GM21619 (cell line): ENCODE measurements at regions not wholly inside any gene's neighbourhood (a gene's known extent, or its start where the extent isn't known, plus 50 kb on each side); places are given as distances from the start of the nearest gene placed in this dataset.

Source experiments
- ATAC-seq: cut with Tn5 transposase; IDR thresholded peaks from one replicate; pipeline ENCODE4 v1.9.1; 2021; ENCODE audit not compliant: unreplicated experiment

DNA sequence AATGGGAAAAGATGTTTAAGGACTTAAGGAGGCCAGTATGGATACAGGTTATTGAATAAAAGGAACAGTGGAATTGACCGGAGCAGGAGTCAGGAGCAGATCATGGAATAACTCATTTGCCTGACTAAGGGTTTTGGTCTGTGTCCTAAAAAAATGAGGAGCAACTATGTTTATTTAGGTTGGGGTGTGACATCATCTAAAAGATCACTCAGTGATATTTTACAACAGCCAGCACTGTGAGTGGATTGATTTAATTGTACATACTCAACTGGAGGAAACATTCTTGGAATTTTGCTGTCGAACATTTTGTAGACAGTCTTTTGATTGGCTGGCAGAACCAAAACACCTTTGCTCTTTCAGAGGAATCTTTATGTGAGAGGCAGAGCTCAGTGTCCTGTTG is 348.6 kb upstream of the CDIN1 start:
- no peak for ATAC-seq

GRCh38 chr15:36232491-36232890 is 346.9 kb upstream of the CDIN1 start:
- no peak for ATAC-seq

- no peak for ATAC-seq
Observed at GRCh38 chr15:36234743-36235142, 344.7 kb upstream of the CDIN1 start.

- no peak for ATAC-seq
Observed at GRCh38 chr15:36235173-36235572, 344.3 kb upstream of the CDIN1 start.

DNA sequence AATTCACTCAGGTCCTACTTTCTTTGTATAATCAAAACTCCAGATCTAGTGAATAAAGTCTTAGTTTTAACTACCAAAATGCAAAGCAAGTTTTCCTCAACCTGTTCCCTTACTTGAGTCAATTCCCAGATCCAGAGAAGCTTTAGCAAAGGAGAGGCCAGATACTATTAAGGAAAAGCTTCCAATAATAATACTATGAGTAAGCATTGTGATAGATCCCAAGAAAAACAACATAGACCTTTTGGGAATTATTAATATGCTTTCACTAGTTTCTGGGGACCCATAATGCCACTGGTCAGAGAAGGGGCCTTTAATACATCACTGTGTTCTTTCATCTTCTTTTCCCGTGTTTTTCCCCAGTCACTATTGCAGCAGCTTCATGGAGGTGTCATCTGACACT is 339.9 kb upstream of the CDIN1 start:
- no peak for ATAC-seq

GRCh38 chr15:36251450-36251849 is 328.0 kb upstream of the CDIN1 start:
- ATAC-seq: no peak

DNA sequence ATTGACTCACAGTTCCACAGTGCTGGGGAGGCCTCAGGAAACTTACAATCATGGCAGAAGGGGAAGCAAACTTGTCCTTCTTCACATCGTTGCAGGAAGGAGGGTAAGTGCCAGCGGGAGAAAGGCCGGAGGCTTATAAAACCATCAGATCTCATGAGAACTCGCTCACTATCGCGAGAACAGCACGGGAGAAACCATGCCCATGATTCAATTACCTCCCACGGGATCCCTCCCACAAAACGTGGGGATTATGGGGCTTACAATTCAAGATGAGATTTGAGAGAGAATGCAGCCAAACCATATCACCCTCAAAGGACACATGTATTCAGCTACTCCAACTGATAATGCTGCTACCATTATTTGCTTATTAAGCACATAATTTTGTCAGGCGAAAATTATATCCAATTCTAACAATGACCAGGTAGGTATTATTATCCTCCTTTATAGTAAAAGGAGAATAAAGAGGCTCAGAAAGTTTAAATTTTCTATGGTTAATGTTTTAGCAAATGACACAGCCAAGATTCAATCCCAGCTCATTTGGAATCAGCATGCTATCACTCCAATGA is 327.2 kb upstream of the CDIN1 start:
- ATAC-seq: no peak

DNA sequence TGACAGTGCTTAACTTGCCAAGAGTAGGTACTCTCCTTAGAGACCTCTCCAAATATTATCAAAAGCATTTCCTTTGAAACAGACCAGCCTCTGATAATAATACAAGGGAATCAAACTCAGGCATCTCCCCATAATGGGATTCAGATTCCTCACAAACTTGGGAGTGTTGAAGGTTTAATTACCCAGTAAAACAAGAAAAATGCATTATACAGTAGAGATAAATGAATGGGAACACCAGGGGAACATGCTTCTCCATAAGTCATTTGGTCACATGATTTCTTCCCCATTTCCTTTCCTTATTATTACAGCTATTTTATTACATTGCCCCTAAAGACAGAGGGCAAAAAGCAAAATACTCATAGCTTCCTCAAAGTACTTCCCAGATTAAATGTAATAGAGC is 325.0 kb upstream of the CDIN1 start:
- no peak for ATAC-seq

GRCh38 chr15:36256404-36256807 is 323.0 kb upstream of the CDIN1 start:
- ATAC-seq: no peak

DNA sequence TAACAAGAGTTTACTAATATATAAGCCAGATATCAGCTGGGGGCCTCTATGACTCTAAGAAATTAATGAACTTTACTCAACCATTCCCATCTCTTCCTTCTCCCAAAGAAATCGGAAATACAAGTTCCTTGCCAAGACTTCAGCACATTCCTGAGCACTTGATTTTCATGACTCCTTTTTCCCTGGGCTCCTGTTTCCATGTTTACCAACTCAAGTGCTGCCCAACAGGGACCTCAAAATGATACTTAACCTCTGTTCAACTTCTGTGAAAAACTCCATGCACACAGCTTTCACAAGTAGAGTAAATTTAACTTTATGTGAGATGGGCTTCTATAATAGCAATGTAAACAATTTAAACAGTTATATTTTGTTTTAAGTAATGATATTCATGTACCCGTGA is 315.8 kb upstream of the CDIN1 start:
- ATAC-seq: no peak

- ATAC-seq: no peak
Observed at GRCh38 chr15:36265422-36265821, 314.0 kb upstream of the CDIN1 start.

DNA sequence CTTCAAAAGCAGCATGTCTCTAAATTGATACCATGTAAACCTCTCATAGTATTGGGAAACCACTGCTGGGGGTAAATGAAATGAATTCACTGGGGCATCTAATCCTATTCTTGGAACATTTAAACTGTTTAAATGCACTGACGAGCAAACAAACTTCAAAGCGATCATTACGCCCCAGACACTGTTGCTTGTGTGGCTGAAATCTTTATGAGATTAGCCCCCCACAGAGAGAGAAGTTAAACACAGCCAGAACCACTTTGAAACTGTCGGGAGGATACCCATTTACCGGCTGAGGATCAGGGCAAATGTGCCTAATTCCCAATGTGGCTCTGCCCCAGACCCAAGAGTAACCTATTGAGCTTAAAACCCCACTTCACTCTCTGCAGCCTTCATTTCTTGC is 308.4 kb upstream of the CDIN1 start:
- no peak for ATAC-seq

DNA sequence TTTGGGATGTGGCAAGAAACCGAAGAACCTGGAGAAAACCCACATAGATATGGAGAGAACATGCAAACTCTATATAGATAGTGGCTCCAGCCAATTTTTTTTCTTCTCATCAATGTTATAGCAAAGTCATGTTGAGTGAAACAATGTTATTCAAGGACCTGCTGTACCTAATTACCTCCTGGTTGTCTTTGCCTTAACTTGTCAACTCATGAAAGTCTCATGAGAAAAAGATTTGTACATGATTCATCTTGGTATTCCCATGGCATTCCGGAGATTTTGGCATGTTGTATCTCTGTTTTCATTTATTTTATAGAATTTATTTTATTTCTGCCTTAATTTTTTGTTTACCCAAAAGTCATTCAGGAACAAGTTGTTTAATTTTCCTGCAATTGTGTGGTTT is 303.8 kb upstream of the CDIN1 start:
- ATAC-seq: no peak

DNA sequence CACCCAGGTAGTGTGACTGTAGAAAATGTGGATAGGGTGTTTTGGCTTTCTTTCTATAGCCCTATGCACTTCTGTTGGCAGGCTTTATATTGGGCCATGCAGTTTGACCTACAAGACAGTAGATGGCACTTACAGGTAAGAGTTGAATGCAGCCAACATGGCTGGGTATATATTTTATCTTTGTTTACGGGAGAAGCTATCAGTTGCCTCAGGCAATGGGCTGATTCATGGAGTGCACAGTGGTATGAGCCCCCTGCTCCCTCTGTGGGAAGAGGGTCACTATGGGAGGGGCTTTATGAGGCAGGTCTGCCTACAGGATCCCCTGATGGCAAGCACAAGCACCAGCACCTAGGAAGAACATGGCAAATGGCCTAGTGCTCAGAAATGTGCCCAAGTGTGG is 301.2 kb upstream of the CDIN1 start:
- ATAC-seq: no peak

- ATAC-seq: no peak
Observed at GRCh38 chr15:36282821-36283220, 296.6 kb upstream of the CDIN1 start.

DNA sequence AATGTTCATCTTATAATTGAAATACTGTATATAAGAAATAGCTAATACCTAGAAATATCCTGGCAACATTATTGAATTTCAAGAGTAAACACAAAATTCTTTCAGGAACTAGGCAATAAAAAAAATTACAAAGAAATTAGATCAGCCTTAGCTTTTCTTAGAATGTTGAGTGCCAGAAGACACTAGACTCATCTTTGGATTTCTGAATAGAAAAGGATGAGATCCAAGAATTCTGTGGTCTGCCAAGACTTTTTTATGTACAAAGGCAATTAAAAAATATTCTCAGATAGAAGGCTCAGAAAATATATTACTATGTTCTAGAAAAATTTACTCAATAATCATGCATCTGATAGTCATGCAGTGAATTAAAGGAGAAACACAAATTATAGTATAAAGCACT is 294.5 kb upstream of the CDIN1 start:
- ATAC-seq: no peak

- ATAC-seq: no peak
Observed at GRCh38 chr15:36291501-36291900, 287.9 kb upstream of the CDIN1 start.

- no peak for ATAC-seq
Observed at GRCh38 chr15:36294359-36294758, 285.1 kb upstream of the CDIN1 start.

DNA sequence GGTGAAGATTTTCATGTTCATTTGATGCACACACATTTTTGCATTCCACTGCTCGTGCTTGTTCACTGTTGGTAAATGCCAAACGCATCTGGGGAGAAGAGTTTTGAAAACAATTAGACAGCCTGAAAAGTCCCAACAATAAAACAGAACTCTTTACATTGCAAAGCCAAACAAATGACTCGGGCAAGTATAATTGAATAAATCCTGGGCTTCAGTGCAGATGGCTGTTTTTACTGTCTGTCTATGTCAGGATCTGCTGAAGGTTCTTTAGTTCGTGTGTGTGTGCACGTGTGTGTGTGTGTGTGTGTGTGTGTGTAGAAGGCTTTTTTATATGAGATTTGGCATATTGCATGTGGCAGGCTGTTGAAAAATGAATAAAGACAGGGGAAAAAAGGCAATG is 277.5 kb upstream of the CDIN1 start:
- ATAC-seq: no peak

DNA sequence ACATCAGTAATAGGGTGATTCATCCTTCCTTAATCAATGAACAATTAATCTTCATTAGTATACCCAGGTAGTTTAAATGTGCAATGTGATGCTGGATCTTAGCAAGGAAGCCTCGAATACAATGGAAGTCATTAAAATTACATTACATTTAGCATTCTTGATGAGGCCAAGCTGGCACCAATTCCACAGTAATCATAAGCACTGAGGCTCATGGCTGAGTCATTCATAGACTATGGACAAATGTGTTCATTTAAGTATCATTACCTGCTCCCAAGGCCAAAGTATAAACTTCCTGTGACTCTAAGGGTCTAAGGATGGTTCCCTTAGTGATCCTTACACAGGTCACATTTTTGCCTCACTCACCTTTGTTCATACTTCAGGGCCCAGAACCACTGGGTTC is 266.4 kb upstream of the CDIN1 start:
- no peak for ATAC-seq

DNA sequence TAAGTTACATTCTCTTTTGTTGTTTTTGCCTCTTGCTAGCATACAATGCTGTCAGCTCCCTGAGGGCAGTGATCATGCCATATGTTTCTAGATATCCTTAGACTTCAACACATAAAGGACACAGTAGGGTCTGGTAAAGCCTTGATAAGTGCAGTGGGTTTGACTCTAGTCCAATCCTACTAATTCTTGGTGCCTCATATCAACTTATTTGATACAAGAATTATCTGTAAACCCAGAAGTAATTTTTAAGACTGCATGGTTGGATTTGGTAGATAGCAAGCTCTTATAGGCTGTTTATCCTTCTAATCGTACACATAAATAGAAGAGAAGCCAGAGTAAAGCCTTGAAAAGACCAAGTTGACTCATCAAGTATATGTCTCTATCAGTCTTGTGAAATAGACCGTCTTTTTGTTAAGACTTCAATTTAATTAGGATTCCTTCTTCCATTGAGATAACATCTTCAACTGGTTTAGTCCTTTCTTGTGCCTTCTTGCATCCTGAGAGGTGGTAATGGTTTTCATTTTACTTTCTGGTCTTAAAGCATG is 265.6 kb upstream of the CDIN1 start:
- no peak for ATAC-seq

DNA sequence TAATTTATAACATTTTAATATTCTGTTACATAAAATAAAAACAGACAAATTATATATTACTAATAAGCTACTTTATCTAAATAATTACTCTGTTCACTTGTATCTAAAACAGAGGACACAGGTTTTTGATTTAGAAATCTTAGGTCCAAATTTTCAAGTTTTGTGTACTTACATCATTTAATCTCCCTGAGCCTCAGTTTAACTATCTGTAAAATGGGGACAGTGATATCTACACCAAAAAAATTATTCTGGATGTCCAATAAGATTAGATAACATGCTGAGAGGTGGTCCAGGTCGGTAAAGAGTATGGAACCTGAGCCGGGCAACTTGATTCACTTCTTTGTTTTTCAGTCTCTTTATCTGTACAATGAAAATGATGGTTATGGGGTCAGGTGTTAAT is 263.8 kb upstream of the CDIN1 start:
- ATAC-seq: no peak

- ATAC-seq: no peak
Observed at GRCh38 chr15:36323615-36324014, 255.8 kb upstream of the CDIN1 start.

DNA sequence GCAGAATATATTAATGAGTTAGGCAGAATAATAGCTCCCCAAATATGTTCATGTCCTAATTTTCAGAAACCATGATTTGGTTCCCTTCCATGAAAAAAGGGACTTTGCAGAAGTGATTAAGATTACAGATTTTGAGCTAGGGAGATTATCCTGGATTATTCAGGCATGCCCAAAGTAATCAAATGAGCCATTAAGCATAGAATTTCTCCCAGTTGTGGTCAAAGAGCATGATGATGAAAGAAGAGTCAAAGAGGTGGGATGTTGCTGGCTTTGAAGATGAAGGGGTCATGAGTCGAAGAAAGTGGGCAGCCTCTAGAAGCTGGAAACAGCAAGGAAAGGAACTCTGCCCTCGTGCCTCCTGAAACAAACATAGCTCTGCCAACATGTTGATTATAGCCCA is 254.2 kb upstream of the CDIN1 start:
- no peak for ATAC-seq
